Naive thymus-derived CD4-positive, alpha-beta T cell (primary cell): ENCODE measurements at regions not wholly inside any gene's neighbourhood (a gene's known extent, or its start where the extent isn't known, plus 50 kb on each side); places are given as distances from the start of the nearest gene placed in this dataset.

Experiments
- ATAC-seq: fragments of 150-1000 bp; cut with Tn5 transposase; 2 replicates; pipeline ENCODE4 v1.10.0; 2021; ENCODE audit warnings: mild to moderate bottlenecking, moderate library complexity
- CTCF ChIA-PET: fragments of 350-600 bp; sonication (Branson Sonifier 250); formaldehyde crosslinking; loops from one replicate; lab custom pipeline; 2021; ENCODE audit warnings: antibody characterized with exemption; lab: Charles Lee
- POLR2A ChIA-PET: fragments of 350-600 bp; sonication (Branson Sonifier 250); formaldehyde crosslinking; loops from one replicate; lab custom pipeline; 2021; ENCODE audit warnings: antibody characterized with exemption, inconsistent platforms; lab: Charles Lee
- DNase-seq, 9 donors: peaks; one replicate each; pipeline versions ENCODE4 v3.0.0 to v3.0.0-alpha.2; 2020 to 2022; ENCODE audit warnings: mixed read lengths in 1 of 9
- H3K27ac ChIP-seq: one replicate; pipeline ENCODE4 v1.7.0; 2013; ENCODE audit warnings: mild to moderate bottlenecking, low read depth, low read length, moderate library complexity
- H3K27me3 ChIP-seq, 2 donors: one replicate each; pipeline ENCODE4 v1.7.0; 2013; ENCODE audit warnings: low read length in 2 of 2, mild to moderate bottlenecking in 2 of 2, moderate library complexity in 2 of 2; ENCODE audit not compliant: control insufficient read depth in 2 of 2, insufficient read depth in 2 of 2
- H3K36me3 ChIP-seq, 3 experiments: 1 replicate in 2 of 3; 2 replicates in 1 of 3; pipeline ENCODE4 v1.7.0; 2013; ENCODE audit warnings: low read length in 3 of 3, mild to moderate bottlenecking in 3 of 3, moderate library complexity in 1 of 3; ENCODE audit not compliant: insufficient read depth in 3 of 3, control insufficient read depth in 2 of 3
- H3K4me1 ChIP-seq, 2 donors: one replicate each; pipeline ENCODE4 v1.7.0; 2013; ENCODE audit warnings: low read length in 2 of 2, mild to moderate bottlenecking in 2 of 2, moderate library complexity in 1 of 2; ENCODE audit not compliant: control insufficient read depth in 2 of 2, insufficient read depth in 2 of 2
- H3K4me3 ChIP-seq: 2 replicates; pipeline ENCODE4 v1.7.0; 2013; ENCODE audit warnings: mild to moderate bottlenecking, low read length
- H3K9me3 ChIP-seq, 3 experiments: 1 replicate in 2 of 3; 2 replicates in 1 of 3; pipeline ENCODE4 v1.7.0; 2013; ENCODE audit warnings: low read length in 3 of 3; ENCODE audit not compliant: control insufficient read depth in 2 of 3
- H3K27ac Mint-ChIP-seq, 9 donors: one replicate each; pipeline ENCODE4 v1.8.0; 2020 to 2022; ENCODE audit warnings: mixed read lengths in 9 of 9, mild to moderate bottlenecking in 8 of 9, moderate library complexity in 5 of 9, inconsistent platforms in 2 of 9
- H3K27me3 Mint-ChIP-seq, 5 donors: one replicate each; pipeline ENCODE4 v1.8.0; 2021 to 2022; ENCODE audit warnings: mixed read lengths in 5 of 5, mild to moderate bottlenecking in 1 of 5
- H3K36me3 Mint-ChIP-seq, 5 donors: one replicate each; pipeline ENCODE4 v1.8.0; 2020 to 2022; ENCODE audit warnings: mixed read lengths in 5 of 5, mild to moderate bottlenecking in 3 of 5, inconsistent platforms in 1 of 5
- H3K4me1 Mint-ChIP-seq, 7 donors: one replicate each; pipeline ENCODE4 v1.8.0; 2020 to 2022; ENCODE audit warnings: mixed read lengths in 7 of 7, mild to moderate bottlenecking in 3 of 7, inconsistent platforms in 1 of 7
- H3K4me3 Mint-ChIP-seq, 10 donors: one replicate each; pipeline ENCODE4 v1.8.0; 2020 to 2022; ENCODE audit warnings: mild to moderate bottlenecking in 10 of 10, mixed read lengths in 10 of 10, moderate library complexity in 6 of 10, inconsistent platforms in 2 of 10
- H3K9me3 Mint-ChIP-seq, 11 donors: one replicate each; pipeline ENCODE4 v1.8.0; 2020 to 2022; ENCODE audit warnings: mixed read lengths in 11 of 11, mild to moderate bottlenecking in 4 of 11, inconsistent platforms in 1 of 11, moderate library complexity in 1 of 11
- intact Hi-C, 2 donors: fragments of 100-400 bp; cut with micrococcal nuclease; formaldehyde crosslinking; loops; one replicate each; pipeline ENCODE4 v1.15.1; 2023

GRCh38 chr6:91149246-91149955 is 562.5 kb upstream of the MAP3K7 start:
- intact Hi-C loops: no loop called here
- no peaks in the 10 kb centered on the region for H3K9me3 ChIP-seq
- no peak for DNase-seq
- H3K4me1 ChIP-seq: no peaks in the 10 kb centered on the region
- H3K4me3 Mint-ChIP-seq: no peak overlapping the region
- no peak overlapping the region for H3K27ac ChIP-seq
- ChIA-PET CTCF (no interaction called here), POLR2A (no interaction called here)
- ATAC-seq: no peak
- no peak overlapping the region for H3K27ac Mint-ChIP-seq
- no peaks in the 10 kb centered on the region for H3K36me3 Mint-ChIP-seq
- peaks cover 0 to 3% (median 0%) of the 10 kb centered on the region in 5 donors for H3K27me3 Mint-ChIP-seq
- no peak overlapping the region for H3K4me3 ChIP-seq
- no peaks in the 10 kb centered on the region for H3K4me1 Mint-ChIP-seq
- H3K9me3 Mint-ChIP-seq: peaks cover 0 to 6% (median 0%) of the 10 kb centered on the region in 11 donors
- no peaks in the 10 kb centered on the region for H3K36me3 ChIP-seq
- no peaks in the 10 kb centered on the region for H3K27me3 ChIP-seq

- no peak for DNase-seq
- no peak overlapping the region for H3K4me3 ChIP-seq
- H3K4me1 ChIP-seq: no peaks in the 10 kb centered on the region
- POLR2A ChIA-PET: no interaction called here
- no peaks in the 10 kb centered on the region for H3K36me3 ChIP-seq
- CTCF ChIA-PET: no interaction called here
- no peaks in the 10 kb centered on the region for H3K27me3 ChIP-seq
- H3K27me3 Mint-ChIP-seq: peaks cover 0 to 3% (median 0%) of the 10 kb centered on the region in 5 donors
- H3K9me3 Mint-ChIP-seq: peaks cover 0 to 6% (median 0%) of the 10 kb centered on the region in 11 donors
- H3K4me1 Mint-ChIP-seq: no peaks in the 10 kb centered on the region
- no peak overlapping the region for H3K27ac ChIP-seq
- no peak overlapping the region for H3K4me3 Mint-ChIP-seq
- H3K9me3 ChIP-seq: no peaks in the 10 kb centered on the region
- intact Hi-C loops: no loop called here
- no peaks in the 10 kb centered on the region for H3K36me3 Mint-ChIP-seq
- ATAC-seq: no peak
- H3K27ac Mint-ChIP-seq: no peak overlapping the region
Measured at GRCh38 chr6:91144126-91144525, 557.3 kb upstream of the MAP3K7 start.

- ATAC-seq: no peak
Measured at GRCh38 chr6:91142154-91142553, 555.3 kb upstream of the MAP3K7 start.

GRCh38 chr6:91141346-91141745 is 554.5 kb upstream of the MAP3K7 start:
- H3K9me3 Mint-ChIP-seq: peaks cover 0 to 4% (median 0%) of the 10 kb centered on the region in 11 donors
- ChIA-PET CTCF (no interaction called here), POLR2A (no interaction called here)
- H3K27me3 ChIP-seq: no peaks in the 10 kb centered on the region
- H3K27me3 Mint-ChIP-seq: peaks cover 0 to 11% (median 0%) of the 10 kb centered on the region in 5 donors
- H3K36me3 ChIP-seq: no peaks in the 10 kb centered on the region
- no peak overlapping the region for H3K27ac Mint-ChIP-seq
- H3K4me1 Mint-ChIP-seq: no peaks in the 10 kb centered on the region
- no peak overlapping the region for H3K4me3 ChIP-seq
- H3K27ac ChIP-seq: no peak overlapping the region
- H3K36me3 Mint-ChIP-seq: no peaks in the 10 kb centered on the region
- no peak overlapping the region for H3K4me3 Mint-ChIP-seq
- no peaks in the 10 kb centered on the region for H3K9me3 ChIP-seq
- no peak for ATAC-seq
- DNase-seq: no peak
- intact Hi-C loops: no loop called here
- H3K4me1 ChIP-seq: no peaks in the 10 kb centered on the region

More at GRCh38 chr6:91142154-91142553, 555.3 kb upstream of the MAP3K7 start:
- intact Hi-C loops: no loop called here
- POLR2A ChIA-PET: no interaction called here
- Mint-ChIP-seq H3K36me3 (no peaks in the 10 kb centered on the region), H3K9me3 (peaks cover 0 to 4% (median 0%) of the 10 kb centered on the region in 11 donors), H3K27me3 (peaks cover 0 to 8% (median 0%) of the 10 kb centered on the region in 5 donors), H3K27ac (no peak overlapping the region), H3K4me1 (no peaks in the 10 kb centered on the region), H3K4me3 (no peak overlapping the region)
- Histone ChIP-seq H3K4me1 (no peaks in the 10 kb centered on the region), H3K9me3 (no peaks in the 10 kb centered on the region), H3K4me3 (no peak overlapping the region), H3K36me3 (no peaks in the 10 kb centered on the region), H3K27me3 (no peaks in the 10 kb centered on the region), H3K27ac (no peak overlapping the region)
- CTCF ChIA-PET: no interaction called here
- no peak for DNase-seq

- intact Hi-C loops: no loop called here
- no peaks in the 10 kb centered on the region for H3K36me3 ChIP-seq
- no peak overlapping the region for H3K4me3 ChIP-seq
- no peaks in the 10 kb centered on the region for H3K36me3 Mint-ChIP-seq
- ATAC-seq (no peak), DNase-seq (no peak)
- POLR2A ChIA-PET: no interaction called here
- H3K9me3 Mint-ChIP-seq: peaks cover 0 to 3% (median 0%) of the 10 kb centered on the region in 11 donors
- no peaks in the 10 kb centered on the region for H3K4me1 ChIP-seq
- peaks cover 0 to 11% (median 0%) of the 10 kb centered on the region in 5 donors for H3K27me3 Mint-ChIP-seq
- H3K4me3 Mint-ChIP-seq: no peak overlapping the region
- H3K27ac ChIP-seq: no peak overlapping the region
- no peaks in the 10 kb centered on the region for H3K27me3 ChIP-seq
- H3K27ac Mint-ChIP-seq: no peak overlapping the region
- H3K9me3 ChIP-seq: no peaks in the 10 kb centered on the region
- CTCF ChIA-PET: no interaction called here
- no peaks in the 10 kb centered on the region for H3K4me1 Mint-ChIP-seq
Measured at GRCh38 chr6:91140449-91140848, 553.6 kb upstream of the MAP3K7 start.

GRCh38 chr6:91137286-91137685 is 550.4 kb upstream of the MAP3K7 start:
- Mint-ChIP-seq H3K4me1 (no peaks in the 10 kb centered on the region), H3K9me3 (peaks cover 0 to 2% (median 0%) of the 10 kb centered on the region in 11 donors), H3K4me3 (no peak overlapping the region), H3K27ac (no peak overlapping the region), H3K36me3 (no peaks in the 10 kb centered on the region), H3K27me3 (peaks cover 0 to 12% (median 2%) of the 10 kb centered on the region in 5 donors)
- DNase-seq (no peak), ATAC-seq (no peak)
- ChIA-PET POLR2A (no interaction called here), CTCF (no interaction called here)
- Histone ChIP-seq H3K36me3 (no peaks in the 10 kb centered on the region), H3K27me3 (no peaks in the 10 kb centered on the region), H3K4me1 (no peaks in the 10 kb centered on the region), H3K4me3 (no peak overlapping the region), H3K9me3 (no peaks in the 10 kb centered on the region), H3K27ac (no peak overlapping the region)
- intact Hi-C loops: no loop called here
